HepG2 (cell line): ENCODE measurements at regions not wholly inside any gene's neighbourhood (a gene's known extent, or its start where the extent isn't known, plus 50 kb on each side); places are given as distances from the start of the nearest gene placed in this dataset.
A peak's percentile ranks its signal among the peaks of the same experiment; 100 is the strongest.

ENCODE experiments used
- AGO1 ChIP-seq: fragments of 200-400 bp; formaldehyde crosslinking; IDR thresholded peaks from 2 replicates; pipeline ENCODE4 v1.6.1; 2017; ENCODE audit warnings: mild to moderate bottlenecking, low read depth, low read length, moderate library complexity; ENCODE audit not compliant: poor library complexity, severe bottlenecking
- ELF1 ChIP-seq: sonication (generic); formaldehyde crosslinking; IDR thresholded peaks from 2 replicates; pipeline ENCODE4 v1.4.0; 2020; ENCODE audit warnings: missing genetic modification reagents
- ELF4 ChIP-seq: sonication (generic); formaldehyde crosslinking; IDR thresholded peaks from 2 replicates; pipeline ENCODE4 v1.5.0; 2020; ENCODE audit warnings: missing genetic modification reagents, mild to moderate bottlenecking, moderate library complexity, borderline replicate concordance
- MED1 ChIP-seq: sonication (generic); formaldehyde crosslinking; IDR thresholded peaks from 2 replicates; pipeline ENCODE4 v1.4.0; 2020; ENCODE audit warnings: missing genetic modification reagents
- MEF2D ChIP-seq: sonication (generic); formaldehyde crosslinking; IDR thresholded peaks from 2 replicates; pipeline ENCODE4 v1.5.1; 2020; ENCODE audit warnings: mild to moderate bottlenecking, missing genetic modification reagents
- MTA1 ChIP-seq: sonication (generic); formaldehyde crosslinking; IDR thresholded peaks from 2 replicates; pipeline ENCODE4 v1.4.0; 2020; ENCODE audit warnings: missing genetic modification reagents, mild to moderate bottlenecking, borderline replicate concordance
- NCOR1 ChIP-seq: fragments of 200-600 bp; sonication (generic); IDR thresholded peaks from 2 replicates; pipeline ENCODE4 v1.7.0; 2017; ENCODE audit warnings: antibody characterized with exemption, low read length, borderline replicate concordance
- NFIC ChIP-seq: IDR thresholded peaks from 2 replicates; pipeline ENCODE4 v1.6.1; 2012; ENCODE audit warnings: mild to moderate bottlenecking, low read length, inconsistent platforms
- ONECUT2 ChIP-seq: sonication (generic); formaldehyde crosslinking; IDR thresholded peaks from 2 replicates; pipeline ENCODE4 v1.4.0; 2020; ENCODE audit warnings: missing genetic modification reagents
- POLR2AphosphoS5 ChIP-seq: IDR thresholded peaks from 2 replicates; pipeline ENCODE4 v1.6.1; 2012; ENCODE audit warnings: low read depth, low read length
- SMAD3 ChIP-seq: sonication (generic); formaldehyde crosslinking; IDR thresholded peaks from 2 replicates; pipeline ENCODE4 v1.4.0; 2020; ENCODE audit warnings: missing genetic modification reagents
- SSRP1 ChIP-seq: IDR thresholded peaks from 2 replicates; pipeline ENCODE4 v1.6.1; 2016; ENCODE audit warnings: control low read depth
- STAG1 ChIP-seq: sonication (generic); formaldehyde crosslinking; IDR thresholded peaks from 2 replicates; pipeline ENCODE4 v1.4.0; 2020; ENCODE audit warnings: missing genetic modification reagents
- TEAD3 ChIP-seq: optimal IDR thresholded peaks from 2 replicates; pipeline ENCODE3; 2016; ENCODE audit warnings: borderline replicate concordance
- ZC3H13 ChIP-seq: sonication (generic); formaldehyde crosslinking; IDR thresholded peaks from 2 replicates; pipeline ENCODE4 v1.8.1; 2023; ENCODE audit warnings: mild to moderate bottlenecking, missing genetic modification reagents, moderate library complexity
- ZFP36L1 ChIP-seq: sonication (generic); formaldehyde crosslinking; IDR thresholded peaks from 2 replicates; pipeline ENCODE4 v1.8.0; 2022; ENCODE audit warnings: mild to moderate bottlenecking, missing genetic modification reagents, moderate library complexity
- ZNF124 ChIP-seq: sonication (generic); formaldehyde crosslinking; IDR thresholded peaks from 2 replicates; pipeline ENCODE4 v1.4.0; 2020; ENCODE audit warnings: missing genetic modification reagents
- ZNF207 ChIP-seq: fragments of 450-650 bp; IDR thresholded peaks from 2 replicates; pipeline ENCODE4 v1.6.1; 2016; ENCODE audit warnings: antibody characterized with exemption, borderline replicate concordance
- ZNF326 ChIP-seq: sonication (generic); formaldehyde crosslinking; IDR thresholded peaks from 2 replicates; pipeline ENCODE4 v1.4.0; 2020; ENCODE audit warnings: missing genetic modification reagents, borderline replicate concordance
- ZNF329 ChIP-seq: sonication (generic); formaldehyde crosslinking; IDR thresholded peaks from 2 replicates; pipeline ENCODE4 v1.9.0; 2021; ENCODE audit warnings: low read depth, mild to moderate bottlenecking, missing genetic modification reagents
- ZNF691 ChIP-seq: sonication (generic); formaldehyde crosslinking; IDR thresholded peaks from 2 replicates; pipeline ENCODE4 v1.4.0; 2020; ENCODE audit warnings: missing genetic modification reagents, low read depth, mild to moderate bottlenecking, borderline replicate concordance
- ZNF703 ChIP-seq: sonication (generic); formaldehyde crosslinking; IDR thresholded peaks from 2 replicates; pipeline ENCODE4 v1.5.1; 2020; ENCODE audit warnings: missing genetic modification reagents, mild to moderate bottlenecking, moderate library complexity, borderline replicate concordance
- ZNF777 ChIP-seq: sonication (generic); formaldehyde crosslinking; IDR thresholded peaks from 2 replicates; pipeline ENCODE4 v1.4.0; 2020; ENCODE audit warnings: missing genetic modification reagents
- ZSCAN20 ChIP-seq: sonication (generic); formaldehyde crosslinking; IDR thresholded peaks from 2 replicates; pipeline ENCODE4 v1.4.0; 2020; ENCODE audit warnings: missing genetic modification reagents, mild to moderate bottlenecking, borderline replicate concordance
- ZSCAN30 ChIP-seq: sonication (generic); formaldehyde crosslinking; IDR thresholded peaks from 2 replicates; pipeline ENCODE4 v1.5.0; 2020; ENCODE audit warnings: mild to moderate bottlenecking, missing genetic modification reagents
- ZZZ3 ChIP-seq: sonication (generic); formaldehyde crosslinking; IDR thresholded peaks from 2 replicates; pipeline ENCODE4 v1.4.0; 2020; ENCODE audit warnings: missing genetic modification reagents, mild to moderate bottlenecking, borderline replicate concordance
- TF ChIP-seq, protein P1 (sequence below): sonication (generic); formaldehyde crosslinking; IDR thresholded peaks from 2 replicates; pipeline ENCODE4 v1.5.0; 2020; ENCODE audit warnings: mild to moderate bottlenecking, missing genetic modification reagents, borderline replicate concordance

- TF ChIP-seq, protein P1, sequence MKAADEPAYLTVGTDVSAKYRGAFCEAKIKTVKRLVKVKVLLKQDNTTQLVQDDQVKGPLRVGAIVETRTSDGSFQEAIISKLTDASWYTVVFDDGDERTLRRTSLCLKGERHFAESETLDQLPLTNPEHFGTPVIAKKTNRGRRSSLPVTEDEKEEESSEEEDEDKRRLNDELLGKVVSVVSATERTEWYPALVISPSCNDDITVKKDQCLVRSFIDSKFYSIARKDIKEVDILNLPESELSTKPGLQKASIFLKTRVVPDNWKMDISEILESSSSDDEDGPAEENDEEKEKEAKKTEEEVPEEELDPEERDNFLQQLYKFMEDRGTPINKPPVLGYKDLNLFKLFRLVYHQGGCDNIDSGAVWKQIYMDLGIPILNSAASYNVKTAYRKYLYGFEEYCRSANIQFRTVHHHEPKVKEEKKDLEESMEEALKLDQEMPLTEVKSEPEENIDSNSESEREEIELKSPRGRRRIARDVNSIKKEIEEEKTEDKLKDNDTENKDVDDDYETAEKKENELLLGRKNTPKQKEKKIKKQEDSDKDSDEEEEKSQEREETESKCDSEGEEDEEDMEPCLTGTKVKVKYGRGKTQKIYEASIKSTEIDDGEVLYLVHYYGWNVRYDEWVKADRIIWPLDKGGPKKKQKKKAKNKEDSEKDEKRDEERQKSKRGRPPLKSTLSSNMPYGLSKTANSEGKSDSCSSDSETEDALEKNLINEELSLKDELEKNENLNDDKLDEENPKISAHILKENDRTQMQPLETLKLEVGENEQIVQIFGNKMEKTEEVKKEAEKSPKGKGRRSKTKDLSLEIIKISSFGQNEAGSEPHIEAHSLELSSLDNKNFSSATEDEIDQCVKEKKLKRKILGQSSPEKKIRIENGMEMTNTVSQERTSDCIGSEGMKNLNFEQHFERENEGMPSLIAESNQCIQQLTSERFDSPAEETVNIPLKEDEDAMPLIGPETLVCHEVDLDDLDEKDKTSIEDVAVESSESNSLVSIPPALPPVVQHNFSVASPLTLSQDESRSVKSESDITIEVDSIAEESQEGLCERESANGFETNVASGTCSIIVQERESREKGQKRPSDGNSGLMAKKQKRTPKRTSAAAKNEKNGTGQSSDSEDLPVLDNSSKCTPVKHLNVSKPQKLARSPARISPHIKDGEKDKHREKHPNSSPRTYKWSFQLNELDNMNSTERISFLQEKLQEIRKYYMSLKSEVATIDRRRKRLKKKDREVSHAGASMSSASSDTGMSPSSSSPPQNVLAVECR (CRISPR knock-in tag): peak; percentile 88
- peak; percentile 71; the same call in 1 of the 2 replicates for TF ChIP-seq MEF2D (CRISPR knock-in tag)
- peak; percentile 43; the same call in 1 of the 2 replicates for TF ChIP-seq ZNF691 (CRISPR knock-in tag)
- TF ChIP-seq ZNF124: peak; percentile 47; the same call in 1 of the 2 replicates
- no peak for TF ChIP-seq SSRP1 (CRISPR knock-in tag)
- peak; percentile 32 for TF ChIP-seq MTA1
- TF ChIP-seq SMAD3 (CRISPR knock-in tag): peak; percentile 58; the same call in 1 of the 2 replicates
- TF ChIP-seq ZNF777 (CRISPR knock-in tag): no peak; the same call in 1 of the 2 replicates
- peak; percentile 54 for TF ChIP-seq MED1
- TF ChIP-seq ZFP36L1: no peak
- TF ChIP-seq ELF4: no peak
- TF ChIP-seq ONECUT2: 0 out of 2 replicates have a peak, but pooled peaks have one; percentile 19
- no peak for TF ChIP-seq ZSCAN30
- TF ChIP-seq ZNF207: no peak
- TF ChIP-seq ZZZ3 (CRISPR knock-in tag): peak; percentile 73
- TF ChIP-seq ELF1: peak; percentile 28
- TF ChIP-seq NCOR1: no peak; the same call in 1 of the 2 replicates
- TF ChIP-seq STAG1 (CRISPR knock-in tag): no peak
- no peak for TF ChIP-seq ZNF329 (CRISPR knock-in tag)
- TF ChIP-seq TEAD3 (CRISPR knock-in tag): peak; percentile 71
- TF ChIP-seq ZSCAN20 (CRISPR knock-in tag): 0 out of 2 replicates have a peak, but pooled peaks have one; percentile 51
- TF ChIP-seq ZNF326 (CRISPR knock-in tag): no peak
- no peak for TF ChIP-seq NFIC
- no peak for TF ChIP-seq ZNF703
- TF ChIP-seq AGO1: no peak
- TF ChIP-seq ZC3H13 (CRISPR knock-in tag): peak; percentile 66; the same call in 1 of the 2 replicates
- peak; percentile 85 for TF ChIP-seq POLR2AphosphoS5
Observed at GRCh38 chr3:48088749-48089466, 72.7 kb upstream of the MAP4 start (continued).
